KMS-11 (cell line): ENCODE measurements at regions not wholly inside any gene's neighbourhood (a gene's known extent, or its start where the extent isn't known, plus 50 kb on each side); places are given as distances from the start of the nearest gene placed in this dataset.

Experiments
- H2AFZ ChIP-seq: fragments of 200-600 bp; sonication (generic); 2 replicates; pipeline ENCODE4 v1.6.1; 2016; ENCODE audit warnings: antibody characterized with exemption, mixed run types, low read depth
- H3K27ac ChIP-seq: fragments of 200-600 bp; sonication (generic); 2 replicates; pipeline ENCODE4 v1.6.1; 2016; ENCODE audit warnings: mild to moderate bottlenecking, mixed run types
- H3K27me3 ChIP-seq: fragments of 200-600 bp; sonication (generic); 2 replicates; pipeline ENCODE4 v1.6.1; 2017; ENCODE audit warnings: mild to moderate bottlenecking, low read depth, mixed run types, moderate library complexity; ENCODE audit not compliant: insufficient read depth
- H3K36me3 ChIP-seq: fragments of 200-600 bp; sonication (generic); 2 replicates; pipeline ENCODE4 v1.6.1; 2017; ENCODE audit warnings: mild to moderate bottlenecking, mixed run types; ENCODE audit not compliant: insufficient read depth
- H3K4me1 ChIP-seq: fragments of 200-600 bp; sonication (generic); 2 replicates; pipeline ENCODE4 v1.6.1; 2016; ENCODE audit warnings: mild to moderate bottlenecking, low read depth, mixed run types; ENCODE audit not compliant: poor library complexity, severe bottlenecking
- H3K4me2 ChIP-seq: fragments of 200-600 bp; sonication (generic); 2 replicates; pipeline ENCODE4 v1.7.0; 2016; ENCODE audit warnings: mild to moderate bottlenecking, mixed run types
- H3K4me3 ChIP-seq: fragments of 200-600 bp; sonication (generic); IDR thresholded peaks from 2 replicates; pipeline ENCODE4 v1.6.1; 2017; ENCODE audit warnings: low read depth, low read length, mixed read lengths; ENCODE audit not compliant: insufficient read depth
- H3K79me2 ChIP-seq: fragments of 200-600 bp; sonication (generic); 2 replicates; pipeline ENCODE4 v1.6.1; 2016; ENCODE audit warnings: low read depth, mixed run types; ENCODE audit not compliant: insufficient read depth
- H3K9ac ChIP-seq: fragments of 200-600 bp; sonication (generic); 2 replicates; pipeline ENCODE4 v1.6.1; 2016; ENCODE audit warnings: mild to moderate bottlenecking, mixed run types
- H4K20me1 ChIP-seq: fragments of 200-600 bp; sonication (generic); 2 replicates; pipeline ENCODE4 v1.6.1; 2016; ENCODE audit warnings: mild to moderate bottlenecking, mixed run types; ENCODE audit not compliant: insufficient read depth
- CTCF ChIP-seq: fragments of 200-600 bp; sonication (generic); conservative IDR thresholded peaks from 2 replicates; pipeline ENCODE4 v1.6.1; 2017; ENCODE audit warnings: low read depth, mild to moderate bottlenecking, antibody characterized with exemption, low read length, moderate library complexity, mixed read lengths

GRCh38 chr6:22642254-22642653 is 72.9 kb downstream of the HDGFL1 start:
- Histone ChIP-seq H3K27me3 (no peaks in the 10 kb centered on the region), H4K20me1 (no peaks in the 10 kb centered on the region), H3K36me3 (no peaks in the 10 kb centered on the region), H2AFZ (no peak overlapping the region), H3K4me1 (no peaks in the 10 kb centered on the region), H3K4me2 (no peak overlapping the region), H3K79me2 (no peaks in the 10 kb centered on the region), H3K27ac (no peak overlapping the region), H3K4me3 (no peak overlapping the region), H3K9ac (no peak overlapping the region)
- TF ChIP-seq CTCF, result no peak

- Histone ChIP-seq H3K27me3 (no peaks in the 10 kb centered on the region), H3K4me3 (no peak overlapping the region), H3K4me2 (no peak overlapping the region), H2AFZ (no peak overlapping the region), H3K27ac (no peak overlapping the region), H4K20me1 (no peaks in the 10 kb centered on the region), H3K36me3 (no peaks in the 10 kb centered on the region), H3K4me1 (no peaks in the 10 kb centered on the region), H3K79me2 (no peaks in the 10 kb centered on the region), H3K9ac (no peak overlapping the region)
- no peak for TF ChIP-seq CTCF
These were observed 74.4 kb downstream of the HDGFL1 start for GRCh38 chr6:22643780-22644179.

- Histone ChIP-seq H3K9ac (no peak overlapping the region), H2AFZ (no peak overlapping the region), H3K27ac (no peak overlapping the region), H3K27me3 (no peaks in the 10 kb centered on the region), H4K20me1 (no peaks in the 10 kb centered on the region), H3K4me3 (no peak overlapping the region), H3K36me3 (no peaks in the 10 kb centered on the region), H3K4me2 (no peak overlapping the region), H3K4me1 (no peaks in the 10 kb centered on the region), H3K79me2 (no peaks in the 10 kb centered on the region)
- TF ChIP-seq CTCF, result no peak
These were observed 78.4 kb downstream of the HDGFL1 start for GRCh38 chr6:22647719-22648118.

GRCh38 chr6:22651731-22652130 is 82.4 kb downstream of the HDGFL1 start:
- no peaks in the 10 kb centered on the region for H3K4me1 ChIP-seq
- no peaks in the 10 kb centered on the region for H4K20me1 ChIP-seq
- no peaks in the 10 kb centered on the region for H3K79me2 ChIP-seq
- H3K36me3 ChIP-seq, result no peaks in the 10 kb centered on the region
- no peak for TF ChIP-seq CTCF
- H2AFZ ChIP-seq, result no peak overlapping the region
- no peak overlapping the region for H3K4me3 ChIP-seq
- no peak overlapping the region for H3K9ac ChIP-seq
- H3K27ac ChIP-seq, result no peak overlapping the region
- no peak overlapping the region for H3K4me2 ChIP-seq
- H3K27me3 ChIP-seq, result no peaks in the 10 kb centered on the region
